Stimulated activated naive CD8-positive, alpha-beta T cell treated with anti-CD3 and anti-CD28 coated beads, Interleukin-15, amount 100 ng/mL, for 72 hours (primary cell): ENCODE measurements at regions not wholly inside any gene's neighbourhood (a gene's known extent, or its start where the extent isn't known, plus 50 kb on each side); places are given as distances from the start of the nearest gene placed in this dataset.
A peak's percentile ranks its signal among the peaks of the same experiment; 100 is the strongest.

ENCODE experiments used
- ATAC-seq: fragments of 150-1000 bp; cut with Tn5 transposase; 2 replicates; pipeline ENCODE4 v1.10.0; 2021; ENCODE audit warnings: mild to moderate bottlenecking, moderate library complexity
- DNase-seq, 2 donors: peaks; one replicate each; pipeline ENCODE4 v3.0.0; 2021 to 2022
- H3K27ac Mint-ChIP-seq, 2 donors: one replicate each; pipeline ENCODE4 v1.8.0; 2022; ENCODE audit warnings: mild to moderate bottlenecking in 2 of 2, mixed read lengths in 2 of 2, moderate library complexity in 2 of 2
- H3K27me3 Mint-ChIP-seq: one replicate; pipeline ENCODE4 v1.8.0; 2022; ENCODE audit warnings: mixed read lengths
- H3K4me1 Mint-ChIP-seq: one replicate; pipeline ENCODE4 v1.8.0; 2022; ENCODE audit warnings: mild to moderate bottlenecking, mixed read lengths
- H3K4me3 Mint-ChIP-seq, 2 donors: one replicate each; pipeline ENCODE4 v1.8.0; 2022; ENCODE audit warnings: mild to moderate bottlenecking in 2 of 2, mixed read lengths in 2 of 2, moderate library complexity in 1 of 2
- H3K9me3 Mint-ChIP-seq, 2 donors: one replicate each; pipeline ENCODE4 v1.8.0; 2022; ENCODE audit warnings: mixed read lengths in 2 of 2

DNA sequence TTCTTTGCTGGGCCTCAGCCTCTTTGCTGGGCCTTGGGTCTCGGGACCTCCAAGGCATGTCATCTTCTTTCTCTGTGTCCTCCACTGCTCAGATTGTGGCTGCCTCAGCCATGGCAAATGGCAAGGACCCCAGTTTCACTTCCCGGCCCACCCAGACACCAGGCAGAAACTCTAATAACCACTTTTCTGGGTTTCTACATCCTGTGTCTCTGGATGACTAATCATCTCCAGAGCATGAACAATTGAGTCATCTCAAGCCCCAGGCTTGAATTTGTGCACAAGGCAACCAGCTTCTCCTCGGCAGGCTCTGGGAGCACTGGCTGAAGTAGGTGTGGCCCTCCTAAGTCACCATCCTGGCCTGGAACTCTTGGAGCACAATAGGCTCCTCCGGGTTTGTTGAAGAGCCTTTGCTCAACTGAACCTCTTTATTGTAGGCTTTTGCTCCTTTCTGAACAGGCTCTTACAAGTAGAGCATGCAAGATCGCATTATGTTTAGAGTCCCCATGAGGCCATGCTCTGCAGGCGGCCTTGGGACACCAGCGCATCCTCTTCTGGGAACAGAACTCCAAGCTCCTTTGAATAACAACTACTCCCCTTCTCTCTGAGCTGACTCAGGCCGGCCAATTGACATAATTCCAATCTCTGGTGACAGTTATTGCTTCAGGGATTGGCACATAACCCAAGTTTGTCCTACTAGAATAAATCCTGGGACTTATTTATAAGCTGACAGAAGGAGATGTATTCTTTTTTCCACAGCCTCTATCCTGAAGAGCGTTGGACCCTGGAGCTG, 218.1 kb downstream of the WDR11 start:
- no peak overlapping the region for H3K4me3 Mint-ChIP-seq
- DNase-seq = no peak
- no peak overlapping the region for H3K27ac Mint-ChIP-seq
- ATAC-seq = peak; percentile 26
- H3K4me1 Mint-ChIP-seq = no peaks in the 10 kb centered on the region
- H3K27me3 Mint-ChIP-seq = peaks cover 6% of the 10 kb centered on the region
- H3K9me3 Mint-ChIP-seq = peaks cover 4 to 11% of the 10 kb centered on the region in 2 donors

- H3K9me3 Mint-ChIP-seq = peaks cover 4 to 11% of the 10 kb centered on the region in 2 donors
- no peak for DNase-seq
- no peak overlapping the region for H3K27ac Mint-ChIP-seq
- no peaks in the 10 kb centered on the region for H3K4me1 Mint-ChIP-seq
- peaks cover 6% of the 10 kb centered on the region for H3K27me3 Mint-ChIP-seq
- no peak overlapping the region for H3K4me3 Mint-ChIP-seq
- ATAC-seq = no peak
Observed at GRCh38 chr10:121070275-121071070, 219.3 kb downstream of the WDR11 start.

DNA sequence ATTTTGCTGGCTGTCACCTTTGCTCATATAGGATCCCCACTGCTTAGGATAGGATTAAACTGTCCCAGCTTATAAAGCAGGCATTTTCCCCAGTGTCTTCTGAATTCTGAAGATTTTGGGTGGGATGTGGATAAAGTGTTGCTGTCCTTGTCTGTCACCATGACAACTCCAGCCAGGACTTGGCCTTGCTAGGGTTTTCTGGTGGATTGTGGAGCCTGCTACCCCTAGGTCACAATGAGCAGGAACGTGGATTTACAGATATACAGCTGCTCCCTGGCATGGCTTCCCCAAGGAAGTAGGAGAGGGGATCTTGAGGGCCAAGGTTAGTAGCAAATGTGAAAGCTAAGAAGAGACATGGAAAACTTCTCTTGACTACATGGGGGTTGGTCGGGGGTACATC, 220.7 kb downstream of the WDR11 start:
- no peaks in the 10 kb centered on the region for H3K4me1 Mint-ChIP-seq
- H3K27ac Mint-ChIP-seq = no peak overlapping the region

GRCh38 chr10:121073728-121074127, 222.6 kb downstream of the WDR11 start:
- Mint-ChIP-seq H3K4me1 (no peaks in the 10 kb centered on the region), H3K9me3 (peaks cover 4 to 6% of the 10 kb centered on the region in 2 donors), H3K27me3 (peaks cover 8% of the 10 kb centered on the region), H3K4me3 (no peak overlapping the region), H3K27ac (no peak overlapping the region)
- ATAC-seq (no peak), DNase-seq (no peak)

More for the DNA sequence above, 220.7 kb downstream of the WDR11 start:
- Mint-ChIP-seq H3K9me3 (peaks cover 4 to 11% of the 10 kb centered on the region in 2 donors), H3K4me3 (no peak overlapping the region), H3K27me3 (peaks cover 6% of the 10 kb centered on the region)
- ATAC-seq = no peak
- no peak for DNase-seq

DNA sequence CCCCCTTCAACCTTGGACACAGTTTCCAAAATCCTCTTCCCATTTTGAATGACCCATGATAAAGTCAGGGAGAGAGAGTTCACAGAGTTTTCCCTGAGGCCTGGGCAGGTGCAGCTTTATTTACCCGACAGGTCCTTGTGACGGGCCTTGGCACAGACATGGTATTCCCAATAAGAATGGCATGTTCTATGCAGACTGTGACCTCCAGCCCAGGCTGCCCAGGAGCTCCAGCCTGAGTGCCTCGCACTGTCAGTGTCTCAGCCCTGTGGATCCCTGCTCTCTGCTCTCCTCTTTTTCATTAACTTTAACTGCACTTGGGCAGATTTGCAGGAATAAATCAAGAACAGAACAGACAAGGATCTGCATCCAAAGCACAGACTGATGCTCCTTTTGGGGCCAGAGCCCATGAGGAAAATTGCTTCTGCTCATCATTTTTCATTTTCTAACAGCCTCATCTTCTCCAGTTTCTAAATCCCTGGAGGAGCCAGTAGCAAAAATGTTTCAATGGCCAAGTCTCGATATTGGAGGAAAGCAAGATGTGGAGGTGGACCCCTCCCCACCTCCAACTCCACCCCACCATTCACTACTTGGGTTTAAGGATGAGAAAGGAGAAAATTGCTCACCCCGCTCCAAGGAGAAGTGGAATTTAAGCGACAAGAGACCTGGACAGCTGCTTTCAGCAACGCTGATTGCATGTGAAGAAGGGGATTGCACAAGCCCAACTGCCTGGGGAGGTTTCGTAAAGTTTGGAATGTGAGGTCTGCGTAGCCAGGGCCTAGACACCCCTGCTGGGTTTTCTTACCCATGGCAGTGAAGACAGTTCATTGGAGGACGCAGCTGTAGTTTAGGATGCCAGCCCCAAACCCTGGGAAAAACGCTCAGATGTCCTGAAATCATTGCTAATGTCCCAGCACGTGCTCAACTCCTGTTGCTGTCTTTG, 225.9 kb downstream of the WDR11 start:
- H3K4me1 Mint-ChIP-seq = no peaks in the 10 kb centered on the region
- no peak overlapping the region for H3K4me3 Mint-ChIP-seq
- H3K9me3 Mint-ChIP-seq = no peaks in the 10 kb centered on the region
- DNase-seq (no peak), ATAC-seq (no peak)
- peaks cover 18% of the 10 kb centered on the region for H3K27me3 Mint-ChIP-seq
- H3K27ac Mint-ChIP-seq = no peak overlapping the region

DNA sequence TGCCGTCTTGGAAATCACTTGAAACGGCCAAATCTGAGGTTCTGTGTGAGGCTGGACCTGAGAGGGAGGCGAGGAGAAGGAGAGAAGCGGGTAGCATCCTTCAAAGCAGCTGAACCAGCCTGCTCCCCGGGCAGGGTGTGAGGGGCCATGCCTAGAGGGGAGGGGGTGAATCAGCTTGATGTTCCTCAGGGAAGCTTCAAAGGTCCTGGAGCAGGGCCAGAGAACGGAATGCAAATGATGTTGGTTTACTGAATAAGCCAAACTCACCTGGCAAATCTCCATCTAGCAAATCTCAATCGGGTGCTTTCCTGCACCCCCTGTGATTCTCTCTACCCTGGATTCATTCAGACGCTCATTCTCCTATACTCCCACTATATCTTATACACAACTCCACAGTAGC, 226.9 kb downstream of the WDR11 start:
- H3K4me3 Mint-ChIP-seq = no peak overlapping the region
- H3K9me3 Mint-ChIP-seq = no peaks in the 10 kb centered on the region
- no peak for ATAC-seq
- no peak overlapping the region for H3K27ac Mint-ChIP-seq
- no peak for DNase-seq
- no peaks in the 10 kb centered on the region for H3K4me1 Mint-ChIP-seq
- H3K27me3 Mint-ChIP-seq = peaks cover 18% of the 10 kb centered on the region

- H3K9me3 Mint-ChIP-seq = no peaks in the 10 kb centered on the region
- no peak for ATAC-seq
- DNase-seq = no peak
- no peak overlapping the region for H3K4me3 Mint-ChIP-seq
- H3K27ac Mint-ChIP-seq = no peak overlapping the region
- peaks cover 18% of the 10 kb centered on the region for H3K27me3 Mint-ChIP-seq
- no peaks in the 10 kb centered on the region for H3K4me1 Mint-ChIP-seq
Observed at GRCh38 chr10:121078672-121079102, 227.5 kb downstream of the WDR11 start.

GRCh38 chr10:121079226-121079625, 228.1 kb downstream of the WDR11 start:
- no peak for DNase-seq
- Mint-ChIP-seq H3K4me3 (no peak overlapping the region), H3K27me3 (peaks cover 18% of the 10 kb centered on the region), H3K4me1 (no peaks in the 10 kb centered on the region), H3K27ac (no peak overlapping the region), H3K9me3 (no peaks in the 10 kb centered on the region)
- no peak for ATAC-seq

DNA sequence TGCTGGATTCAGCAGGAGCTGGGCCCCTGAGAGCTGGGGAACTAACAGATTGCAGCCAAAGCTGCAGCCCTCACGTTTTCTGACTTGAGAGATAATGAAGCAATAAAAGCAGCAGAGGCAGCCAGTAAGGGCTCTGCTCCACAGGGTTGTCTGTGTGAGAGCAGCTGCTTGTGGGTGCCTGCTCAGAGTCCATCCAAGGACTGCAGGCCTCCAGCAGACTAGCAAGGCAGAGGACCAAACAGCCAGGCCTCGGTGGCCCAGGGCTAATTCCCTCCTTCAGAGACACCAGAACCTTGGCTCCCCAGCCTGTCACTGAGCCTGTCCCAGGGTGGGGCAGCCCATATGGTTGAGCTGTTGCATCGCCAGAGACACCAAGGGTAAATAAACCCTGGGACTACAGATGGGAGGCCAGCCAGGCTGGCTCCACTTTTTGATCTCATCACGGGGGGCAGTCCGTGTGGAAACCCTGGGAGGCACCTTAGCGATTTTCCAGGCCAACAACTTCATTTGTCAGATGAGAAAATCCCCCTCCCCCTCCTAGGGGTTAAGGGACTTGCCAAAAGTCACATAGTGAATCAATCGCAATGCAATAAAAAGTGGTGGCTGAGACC, 229.2 kb downstream of the WDR11 start:
- Mint-ChIP-seq H3K4me3 (no peak overlapping the region), H3K4me1 (no peaks in the 10 kb centered on the region), H3K27me3 (peaks cover 18% of the 10 kb centered on the region), H3K27ac (no peak overlapping the region), H3K9me3 (no peaks in the 10 kb centered on the region)
- ATAC-seq (no peak), DNase-seq (no peak)

DNA sequence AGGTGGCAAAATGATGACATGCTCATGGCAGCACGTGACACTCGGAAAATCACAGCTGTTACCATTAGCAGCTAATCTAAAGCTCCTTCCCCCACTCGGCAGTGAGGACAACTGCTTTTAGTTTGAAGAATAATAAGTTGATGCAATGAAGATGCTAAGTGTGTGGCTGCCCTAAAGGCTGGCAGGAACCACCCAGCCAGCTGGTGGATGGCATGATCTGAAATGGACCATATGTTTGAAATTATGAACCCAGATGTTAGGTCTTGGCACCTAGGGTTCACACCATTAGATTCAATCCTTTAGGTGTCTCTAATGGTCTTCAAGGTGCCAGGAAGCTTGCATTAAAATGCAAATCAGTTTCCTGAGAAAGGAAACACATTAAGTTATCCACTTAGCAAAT, 230.1 kb downstream of the WDR11 start:
- peaks cover 18% of the 10 kb centered on the region for H3K27me3 Mint-ChIP-seq
- no peak overlapping the region for H3K4me3 Mint-ChIP-seq
- H3K27ac Mint-ChIP-seq = no peak overlapping the region
- ATAC-seq (no peak), DNase-seq (no peak)
- no peaks in the 10 kb centered on the region for H3K9me3 Mint-ChIP-seq
- no peaks in the 10 kb centered on the region for H3K4me1 Mint-ChIP-seq

GRCh38 chr10:121082984-121083383, 231.8 kb downstream of the WDR11 start:
- ATAC-seq (no peak), DNase-seq (no peak)
- Mint-ChIP-seq H3K4me1 (no peaks in the 10 kb centered on the region), H3K4me3 (no peak overlapping the region), H3K27ac (no peak overlapping the region), H3K9me3 (peaks cover 0 to 8% of the 10 kb centered on the region in 2 donors), H3K27me3 (peaks cover 18% of the 10 kb centered on the region)

DNA sequence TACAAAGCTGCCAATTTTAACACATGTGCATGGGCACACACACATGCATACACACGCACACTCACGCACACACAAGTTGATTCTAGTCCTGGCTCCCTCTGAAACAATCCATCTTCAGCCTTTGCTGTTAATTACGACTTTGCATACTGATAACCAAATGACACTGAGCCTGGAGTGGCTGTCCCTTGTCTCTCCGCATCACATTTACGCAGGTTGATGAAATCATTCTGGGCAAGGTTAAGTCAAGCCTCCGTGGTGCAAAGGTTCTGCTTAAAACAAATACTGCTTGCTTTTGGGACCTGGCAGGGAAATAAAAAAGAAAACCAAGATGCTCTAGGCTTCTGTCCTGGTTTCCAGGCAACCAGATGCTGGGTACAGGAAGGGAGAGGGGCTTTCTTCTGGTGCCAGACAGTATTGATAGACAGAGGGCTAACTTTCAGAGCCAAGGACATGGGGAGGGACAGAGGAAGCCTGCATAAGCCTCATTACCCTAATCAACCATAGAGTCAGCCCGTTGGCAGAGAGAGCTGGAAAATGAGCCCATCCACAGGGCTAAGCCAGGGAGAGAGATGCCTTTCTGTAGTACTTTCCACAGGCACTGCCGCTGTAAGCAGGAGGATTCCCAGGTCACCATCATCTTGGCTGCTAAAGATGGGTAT, 233.0 kb downstream of the WDR11 start:
- no peak for ATAC-seq
- H3K4me1 Mint-ChIP-seq = no peaks in the 10 kb centered on the region
- H3K9me3 Mint-ChIP-seq = peaks cover 0 to 8% of the 10 kb centered on the region in 2 donors
- H3K27me3 Mint-ChIP-seq = peaks cover 12% of the 10 kb centered on the region
- peak overlapping the region in 1 of 2 donors; percentile 36 for H3K27ac Mint-ChIP-seq
- no peak for DNase-seq
- H3K4me3 Mint-ChIP-seq = no peak overlapping the region

DNA sequence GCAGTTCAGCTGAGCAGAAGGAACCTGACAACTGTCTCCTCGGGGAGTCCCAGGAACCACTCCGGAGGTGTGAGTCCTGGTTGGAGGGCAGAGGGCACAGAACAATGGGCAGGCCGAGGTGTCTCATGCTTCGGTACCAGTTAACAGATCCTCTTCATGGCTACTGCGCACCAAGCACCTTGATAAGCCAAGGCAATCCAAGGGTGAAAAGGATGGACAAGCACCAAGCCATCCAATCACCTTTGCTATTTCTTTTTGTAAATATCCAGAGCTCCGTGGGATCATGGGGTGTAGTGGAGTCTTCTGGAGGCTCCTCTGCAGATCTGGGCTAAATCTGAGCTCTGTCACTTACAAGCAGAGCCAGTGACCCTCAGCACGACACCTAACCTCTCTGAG, 233.5 kb downstream of the WDR11 start:
- ATAC-seq (no peak), DNase-seq (no peak)
- H3K27ac Mint-ChIP-seq = no peak overlapping the region
- no peaks in the 10 kb centered on the region for H3K4me1 Mint-ChIP-seq
- H3K9me3 Mint-ChIP-seq = peaks cover 0 to 8% of the 10 kb centered on the region in 2 donors
- peaks cover 11% of the 10 kb centered on the region for H3K27me3 Mint-ChIP-seq
- no peak overlapping the region for H3K4me3 Mint-ChIP-seq

DNA sequence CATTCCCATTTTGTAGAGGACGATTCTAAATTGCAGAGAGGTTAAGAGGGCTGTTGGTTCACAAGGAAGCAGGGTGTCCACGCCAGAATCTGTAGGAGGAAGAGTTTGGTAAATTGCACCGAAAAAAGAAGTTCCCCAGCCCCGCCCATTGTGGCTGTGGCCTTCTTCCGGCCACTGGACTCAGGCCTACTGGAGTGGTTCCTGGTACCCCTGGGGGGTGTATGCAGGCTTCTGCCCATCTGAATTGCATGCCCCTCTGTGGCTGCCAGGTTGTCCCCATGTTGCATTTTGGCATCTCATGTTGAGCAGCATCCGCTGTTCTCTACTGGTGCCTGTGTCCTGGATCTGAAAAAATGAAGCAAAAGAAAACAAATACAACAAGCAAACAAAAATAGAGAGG, 234.2 kb downstream of the WDR11 start:
- DNase-seq = no peak
- H3K27ac Mint-ChIP-seq = peak overlapping the region in 1 of 2 donors; percentile 52
- H3K27me3 Mint-ChIP-seq = peaks cover 11% of the 10 kb centered on the region
- no peak overlapping the region for H3K4me3 Mint-ChIP-seq
- peaks cover 0 to 8% of the 10 kb centered on the region in 2 donors for H3K9me3 Mint-ChIP-seq
- H3K4me1 Mint-ChIP-seq = no peaks in the 10 kb centered on the region
- ATAC-seq = no peak
